K562 (cell line): ENCODE measurements at regions not wholly inside any gene's neighbourhood (a gene's known extent, or its start where the extent isn't known, plus 50 kb on each side); places are given as distances from the start of the nearest gene placed in this dataset.

Source experiments
- MCM2 ChIP-seq: fragments of 450-650 bp; IDR thresholded peaks from 2 replicates; pipeline ENCODE4 v1.6.1; 2017; ENCODE audit warnings: low read depth, mild to moderate bottlenecking
- MCM3 ChIP-seq: fragments of 450-650 bp; IDR thresholded peaks from 2 replicates; pipeline ENCODE4 v1.6.1; 2016
- MYBL2 ChIP-seq, 2 experiments: fragments of 450-650 bp in 1 of 2; sonication (generic) in 1 of 2; formaldehyde crosslinking in 1 of 2; IDR thresholded peaks; 2 replicates each; pipeline versions ENCODE4 v1.6.1 to v1.8.1; 2017 to 2022; ENCODE audit warnings: borderline replicate concordance in 1 of 2, inconsistent platforms in 1 of 2, low read depth in 1 of 2, mild to moderate bottlenecking in 1 of 2, missing genetic modification reagents in 1 of 2, moderate library complexity in 1 of 2
- SMAD4 ChIP-seq: fragments of 250-450 bp; sonication (Bioruptor Pico); conservative IDR thresholded peaks from 2 replicates; pipeline ENCODE4 v1.8.0; 2021; ENCODE audit warnings: inconsistent platforms, mild to moderate bottlenecking, moderate library complexity
- TAF1 ChIP-seq: IDR thresholded peaks from 2 replicates; pipeline ENCODE4 v1.6.1; 2011; ENCODE audit warnings: mild to moderate bottlenecking, low read length, moderate library complexity; ENCODE audit not compliant: insufficient read depth, control insufficient read depth, severe bottlenecking; ENCODE audit errors: extremely low read depth
- ZBTB1 ChIP-seq: sonication (generic); formaldehyde crosslinking; IDR thresholded peaks from 2 replicates; pipeline ENCODE4 v1.8.1; 2023; ENCODE audit warnings: missing genetic modification reagents, low read depth, mild to moderate bottlenecking, borderline replicate concordance
- ZBTB12 ChIP-seq: fragments of 250-450 bp; sonication (Bioruptor Pico); IDR thresholded peaks from 2 replicates; pipeline ENCODE4 v1.4.0; 2020
- TF ChIP-seq, protein P1 (sequence below): sonication (generic); formaldehyde crosslinking; IDR thresholded peaks from 2 replicates; pipeline ENCODE4 v1.8.0; 2022; ENCODE audit warnings: mild to moderate bottlenecking, missing genetic modification reagents

DNA sequence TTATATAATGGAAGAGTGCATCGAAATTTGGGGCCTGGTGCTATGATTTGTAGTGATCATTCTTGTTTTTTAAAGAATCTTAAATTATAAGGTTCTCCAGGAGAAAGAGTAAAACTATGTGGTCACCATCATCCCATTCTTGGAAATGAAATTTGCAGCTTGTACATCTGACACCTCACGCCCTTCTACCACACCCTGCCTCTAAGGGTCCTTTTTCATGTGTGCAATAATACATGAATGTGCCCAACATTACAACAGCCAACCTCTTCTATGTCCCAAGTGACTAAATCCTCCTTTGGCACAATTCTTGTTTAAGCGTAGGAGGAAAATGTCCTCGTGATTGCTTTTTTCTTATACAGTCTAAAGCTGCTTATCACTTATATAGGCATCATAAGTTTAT lies 636.5 kb upstream of the NOVA1 start (continued):
- TF ChIP-seq MCM2 (no peak), ZBTB1 (CRISPR knock-in tag) (no peak), MYBL2 (IDR thresholded peaks at IDR 0.05; ENCODE audit: low read depth) (no peak), MYBL2 (CRISPR knock-in tag; IDR thresholded peaks at IDR 0.05; ENCODE audit: borderline replicate concordance) (no peak), ZBTB12 (no peak), TAF1 (no peak), MCM3 (no peak), SMAD4 (no peak)
- TF ChIP-seq, protein P1, sequence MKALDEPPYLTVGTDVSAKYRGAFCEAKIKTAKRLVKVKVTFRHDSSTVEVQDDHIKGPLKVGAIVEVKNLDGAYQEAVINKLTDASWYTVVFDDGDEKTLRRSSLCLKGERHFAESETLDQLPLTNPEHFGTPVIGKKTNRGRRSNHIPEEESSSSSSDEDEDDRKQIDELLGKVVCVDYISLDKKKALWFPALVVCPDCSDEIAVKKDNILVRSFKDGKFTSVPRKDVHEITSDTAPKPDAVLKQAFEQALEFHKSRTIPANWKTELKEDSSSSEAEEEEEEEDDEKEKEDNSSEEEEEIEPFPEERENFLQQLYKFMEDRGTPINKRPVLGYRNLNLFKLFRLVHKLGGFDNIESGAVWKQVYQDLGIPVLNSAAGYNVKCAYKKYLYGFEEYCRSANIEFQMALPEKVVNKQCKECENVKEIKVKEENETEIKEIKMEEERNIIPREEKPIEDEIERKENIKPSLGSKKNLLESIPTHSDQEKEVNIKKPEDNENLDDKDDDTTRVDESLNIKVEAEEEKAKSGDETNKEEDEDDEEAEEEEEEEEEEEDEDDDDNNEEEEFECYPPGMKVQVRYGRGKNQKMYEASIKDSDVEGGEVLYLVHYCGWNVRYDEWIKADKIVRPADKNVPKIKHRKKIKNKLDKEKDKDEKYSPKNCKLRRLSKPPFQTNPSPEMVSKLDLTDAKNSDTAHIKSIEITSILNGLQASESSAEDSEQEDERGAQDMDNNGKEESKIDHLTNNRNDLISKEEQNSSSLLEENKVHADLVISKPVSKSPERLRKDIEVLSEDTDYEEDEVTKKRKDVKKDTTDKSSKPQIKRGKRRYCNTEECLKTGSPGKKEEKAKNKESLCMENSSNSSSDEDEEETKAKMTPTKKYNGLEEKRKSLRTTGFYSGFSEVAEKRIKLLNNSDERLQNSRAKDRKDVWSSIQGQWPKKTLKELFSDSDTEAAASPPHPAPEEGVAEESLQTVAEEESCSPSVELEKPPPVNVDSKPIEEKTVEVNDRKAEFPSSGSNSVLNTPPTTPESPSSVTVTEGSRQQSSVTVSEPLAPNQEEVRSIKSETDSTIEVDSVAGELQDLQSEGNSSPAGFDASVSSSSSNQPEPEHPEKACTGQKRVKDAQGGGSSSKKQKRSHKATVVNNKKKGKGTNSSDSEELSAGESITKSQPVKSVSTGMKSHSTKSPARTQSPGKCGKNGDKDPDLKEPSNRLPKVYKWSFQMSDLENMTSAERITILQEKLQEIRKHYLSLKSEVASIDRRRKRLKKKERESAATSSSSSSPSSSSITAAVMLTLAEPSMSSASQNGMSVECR (CRISPR knock-in tag), result no peak
